Hepatocyte (in vitro differentiated cells): ENCODE measurements at regions not wholly inside any gene's neighbourhood (a gene's known extent, or its start where the extent isn't known, plus 50 kb on each side); places are given as distances from the start of the nearest gene placed in this dataset.

Experiments
- DNase-seq: peaks from one replicate; pipeline ENCODE4 v3.0.0-alpha.2; 2016; ENCODE audit warnings: low spot score
- H2AFZ ChIP-seq: fragments of 200-600 bp; sonication (generic); 2 replicates; pipeline ENCODE4 v1.6.0; 2016; ENCODE audit warnings: antibody characterized with exemption, mild to moderate bottlenecking
- H3K27ac ChIP-seq: fragments of 200-600 bp; sonication (generic); 2 replicates; pipeline ENCODE4 v1.5.1; 2016; ENCODE audit warnings: mild to moderate bottlenecking
- H3K27me3 ChIP-seq: fragments of 200-600 bp; sonication (generic); 2 replicates; pipeline ENCODE4 v1.6.1; 2016
- H3K36me3 ChIP-seq: fragments of 200-600 bp; sonication (generic); replicated peaks from 2 replicates; pipeline ENCODE4 v1.5.1; 2016; ENCODE audit warnings: low read depth; ENCODE audit not compliant: insufficient read depth
- H3K4me1 ChIP-seq: fragments of 200-600 bp; sonication (generic); 2 replicates; pipeline ENCODE4 v1.5.1; 2016; ENCODE audit warnings: mild to moderate bottlenecking, moderate library complexity; ENCODE audit not compliant: insufficient read depth
- H3K4me2 ChIP-seq: fragments of 200-600 bp; sonication (generic); 2 replicates; pipeline ENCODE4 v1.6.0; 2016
- H3K4me3 ChIP-seq: fragments of 200-600 bp; sonication (generic); 2 replicates; pipeline ENCODE4 v1.5.1; 2016; ENCODE audit warnings: mild to moderate bottlenecking
- H3K79me2 ChIP-seq: fragments of 200-600 bp; sonication (generic); 2 replicates; pipeline ENCODE4 v1.6.0; 2017; ENCODE audit warnings: mild to moderate bottlenecking
- H3K9me2 ChIP-seq: fragments of 200-600 bp; sonication (generic); replicated peaks from 2 replicates; pipeline ENCODE4 v1.6.0; 2017; ENCODE audit warnings: mild to moderate bottlenecking; ENCODE audit not compliant: insufficient read depth
- H3K9me3 ChIP-seq: fragments of 200-600 bp; sonication (generic); 2 replicates; pipeline ENCODE4 v1.5.1; 2016; ENCODE audit warnings: low read depth, mild to moderate bottlenecking
- H4K20me1 ChIP-seq: fragments of 200-600 bp; sonication (generic); 2 replicates; pipeline ENCODE4 v1.6.0; 2016; ENCODE audit warnings: mild to moderate bottlenecking; ENCODE audit not compliant: insufficient read depth, poor library complexity, severe bottlenecking
- CTCF ChIP-seq: fragments of 200-600 bp; sonication (generic); IDR thresholded peaks from 2 replicates; pipeline ENCODE4 v1.5.1; 2016; ENCODE audit warnings: antibody characterized with exemption, mild to moderate bottlenecking; ENCODE audit not compliant: poor library complexity
- EZH2 ChIP-seq: fragments of 200-600 bp; sonication (generic); IDR thresholded peaks from 2 replicates; pipeline ENCODE4 v1.6.1; 2016; ENCODE audit warnings: antibody characterized with exemption, mild to moderate bottlenecking, borderline replicate concordance
- EZH2phosphoT487 ChIP-seq: fragments of 200-600 bp; sonication (generic); IDR thresholded peaks from one replicate; pipeline ENCODE4 v1.6.1; 2018; ENCODE audit warnings: antibody characterized with exemption, mild to moderate bottlenecking, low read depth, moderate library complexity; ENCODE audit not compliant: unreplicated experiment, severe bottlenecking
- WGBS: methylation state at CpG from one replicate; pipeline ENCODE4 v1.1.6; 2016; ENCODE audit warnings: low lambda C conversion rate; ENCODE audit errors: missing lambda C conversion rate; 5-methylcytosine and 5-hydroxymethylcytosine counted together

- Histone ChIP-seq H3K9me2 (no peaks in the 10 kb centered on the region), H4K20me1 (no peaks in the 10 kb centered on the region), H3K9me3 (no peaks in the 10 kb centered on the region), H3K4me2 (no peak overlapping the region), H3K27me3 (no peaks in the 10 kb centered on the region), H3K4me1 (no peaks in the 10 kb centered on the region), H3K4me3 (no peak overlapping the region), H2AFZ (no peak overlapping the region), H3K27ac (no peak overlapping the region), H3K36me3 (no peaks in the 10 kb centered on the region), H3K79me2 (no peaks in the 10 kb centered on the region)
- DNase-seq: no peak
- 96% methylated on average over 2 of the region's 2 CpGs for WGBS
- TF ChIP-seq EZH2: no peak
- TF ChIP-seq CTCF: no peak
- no peak for TF ChIP-seq EZH2phosphoT487
Observed at GRCh38 chr3:5898106-5898505, 710.6 kb downstream of the EDEM1 start.

GRCh38 chr3:5899014-5899761 lies 711.7 kb downstream of the EDEM1 start:
- Histone ChIP-seq H3K36me3 (no peaks in the 10 kb centered on the region), H3K79me2 (no peaks in the 10 kb centered on the region)
- WGBS: 77% methylated on average over 3 of the region's 3 CpGs

GRCh38 chr3:5917932-5918331 lies 730.4 kb downstream of the EDEM1 start:
- no peaks in the 10 kb centered on the region for H3K9me2 ChIP-seq
- 96% methylated on average over 9 of the region's 9 CpGs for WGBS
- H3K79me2 ChIP-seq: no peaks in the 10 kb centered on the region
- no peak for DNase-seq
- H4K20me1 ChIP-seq: no peaks in the 10 kb centered on the region
- H3K4me1 ChIP-seq: no peaks in the 10 kb centered on the region
- H3K4me3 ChIP-seq: no peak overlapping the region
- no peak overlapping the region for H3K4me2 ChIP-seq
- H3K27me3 ChIP-seq: no peaks in the 10 kb centered on the region
- TF ChIP-seq CTCF (no peak), EZH2 (no peak), EZH2phosphoT487 (no peak)
- no peak overlapping the region for H2AFZ ChIP-seq
- no peaks in the 10 kb centered on the region for H3K36me3 ChIP-seq
- H3K9me3 ChIP-seq: no peaks in the 10 kb centered on the region
- no peak overlapping the region for H3K27ac ChIP-seq

More at GRCh38 chr3:5899014-5899761, 711.7 kb downstream of the EDEM1 start:
- H3K9me3 ChIP-seq: no peaks in the 10 kb centered on the region
- no peak for DNase-seq
- H3K27me3 ChIP-seq: no peaks in the 10 kb centered on the region
- TF ChIP-seq EZH2phosphoT487 (no peak), EZH2 (no peak), CTCF (no peak)
- no peaks in the 10 kb centered on the region for H3K9me2 ChIP-seq
- no peak overlapping the region for H2AFZ ChIP-seq
- no peaks in the 10 kb centered on the region for H4K20me1 ChIP-seq
- no peak overlapping the region for H3K4me2 ChIP-seq
- H3K4me1 ChIP-seq: no peaks in the 10 kb centered on the region
- H3K4me3 ChIP-seq: no peak overlapping the region
- no peak overlapping the region for H3K27ac ChIP-seq
